ENCODE measurements at regions not wholly inside any gene's neighbourhood (a gene's known extent, or its start where the extent isn't known, plus 50 kb on each side); places are given as distances from the start of the nearest gene placed in this dataset.

GRCh38 chr1:56213068-56213467, 366.3 kb downstream of the PLPP3 start:
- no peak for ATAC-seq
- TF ChIP-seq CTCF (IDR thresholded peaks at IDR 0.05), result no peak
- no peak for TF ChIP-seq POLR2A (IDR thresholded peaks at IDR 0.05)
- Histone ChIP-seq H3K27me3 (no peaks in the 10 kb centered on the region), H3K4me1 (no peaks in the 10 kb centered on the region), H3K36me3 (replicated peaks in 1 of 2; ENCODE audit: insufficient read depth in 1 of 2, low read depth in 2 of 2) (no peaks in the 10 kb centered on the region), H3K4me3 (no peak overlapping the region), H3K27ac (no peak overlapping the region), H3K9me3 (no peaks in the 10 kb centered on the region)
- intact Hi-C loops (cut with DNase I), result no loop called here
- no peak for DNase-seq

GRCh38 chr1:56212143-56212542, 367.2 kb downstream of the PLPP3 start:
- intact Hi-C loops (cut with DNase I), result no loop called here
- TF ChIP-seq CTCF (IDR thresholded peaks at IDR 0.05) (no peak), POLR2A (IDR thresholded peaks at IDR 0.05) (no peak)
- no peaks in the 10 kb centered on the region for H3K36me3 ChIP-seq (replicated peaks in 1 of 2; ENCODE audit: insufficient read depth in 1 of 2, low read depth in 2 of 2)
- H3K4me3 ChIP-seq, result no peak overlapping the region
- peaks cover 0 to 4% (median 0%) of the 10 kb centered on the region in 3 donors for H3K9me3 ChIP-seq
- H3K27ac ChIP-seq, result no peak overlapping the region
- H3K27me3 ChIP-seq, result no peaks in the 10 kb centered on the region
- WGBS, 2 donors, result 79 to 84% methylated on average over 2 of the region's 2 CpGs
- no peak for ATAC-seq
- no peak for DNase-seq
- no peaks in the 10 kb centered on the region for H3K4me1 ChIP-seq

- intact Hi-C loops (cut with DNase I), result no loop called here
- ATAC-seq (no peak), DNase-seq (no peak)
- 80 to 100% methylated on average over 2 of the region's 2 CpGs for WGBS, 2 donors
- Histone ChIP-seq H3K4me1 (no peaks in the 10 kb centered on the region), H3K27me3 (no peaks in the 10 kb centered on the region), H3K27ac (no peak overlapping the region), H3K9me3 (peaks cover 0 to 4% (median 0%) of the 10 kb centered on the region in 3 donors), H3K4me3 (no peak overlapping the region), H3K36me3 (replicated peaks in 1 of 2; ENCODE audit: insufficient read depth in 1 of 2, low read depth in 2 of 2) (no peaks in the 10 kb centered on the region)
- no peak for TF ChIP-seq POLR2A (IDR thresholded peaks at IDR 0.05)
- no peak for TF ChIP-seq CTCF (IDR thresholded peaks at IDR 0.05)
Measured at GRCh38 chr1:56206391-56206790, 373.0 kb downstream of the PLPP3 start.

GRCh38 chr1:56204206-56204605, 375.2 kb downstream of the PLPP3 start:
- no peak for TF ChIP-seq POLR2A (IDR thresholded peaks at IDR 0.05)
- no peak for TF ChIP-seq CTCF (IDR thresholded peaks at IDR 0.05)
- 36 to 55% methylated on average over 1 of the region's 1 CpG for WGBS, 2 donors
- intact Hi-C loops (cut with DNase I), result no loop called here
- Histone ChIP-seq H3K4me1 (no peaks in the 10 kb centered on the region), H3K27me3 (no peaks in the 10 kb centered on the region), H3K36me3 (replicated peaks in 1 of 2; ENCODE audit: insufficient read depth in 1 of 2, low read depth in 2 of 2) (no peaks in the 10 kb centered on the region), H3K4me3 (no peak overlapping the region), H3K27ac (no peak overlapping the region), H3K9me3 (peaks cover 0 to 4% (median 0%) of the 10 kb centered on the region in 3 donors)
- no peak for ATAC-seq
- DNase-seq, result no peak

GRCh38 chr1:56202796-56203492, 376.4 kb downstream of the PLPP3 start:
- H3K27ac ChIP-seq, result no peak overlapping the region
- ATAC-seq (no peak), DNase-seq (no peak)

More at GRCh38 chr1:56202796-56203492, 376.4 kb downstream of the PLPP3 start:
- intact Hi-C loops (cut with DNase I), result no loop called here
- WGBS, 2 donors, result 51 to 75% methylated on average over 5 of the region's 5 CpGs
- TF ChIP-seq CTCF (IDR thresholded peaks at IDR 0.05), result no peak
- no peak for TF ChIP-seq POLR2A (IDR thresholded peaks at IDR 0.05)
- no peak overlapping the region for H3K4me3 ChIP-seq
- H3K36me3 ChIP-seq (replicated peaks in 1 of 2; ENCODE audit: insufficient read depth in 1 of 2, low read depth in 2 of 2), result no peaks in the 10 kb centered on the region
- H3K4me1 ChIP-seq, result no peaks in the 10 kb centered on the region
- no peaks in the 10 kb centered on the region for H3K27me3 ChIP-seq
- peaks cover 0 to 4% (median 0%) of the 10 kb centered on the region in 3 donors for H3K9me3 ChIP-seq
